NCI-H2107 (cell line): ENCODE measurements at regions not wholly inside any gene's neighbourhood (a gene's known extent, or its start where the extent isn't known, plus 50 kb on each side); places are given as distances from the start of the nearest gene placed in this dataset.
"Not testable (repeated sequence)": the region's sequence is repeated elsewhere in the genome, so short reads cannot be mapped to it uniquely, and the experiment has no call there.

Experiments used
- DNase-seq: peaks from one replicate; lab custom pipeline; 2025; lab: John Stamatoyannopoulos, UW

GRCh38 chr12:77218278-77218677 is 152.9 kb upstream of the E2F7 start:
- no peak for DNase-seq

GRCh38 chr12:77216136-77216535 is 150.8 kb upstream of the E2F7 start:
- DNase-seq, result not testable (repeated sequence)

- DNase-seq, result no peak
Measured at GRCh38 chr12:77214136-77214535, 148.8 kb upstream of the E2F7 start.

- no peak for DNase-seq
Measured at GRCh38 chr12:77213319-77213718, 147.9 kb upstream of the E2F7 start.

GRCh38 chr12:77210724-77211123 is 145.4 kb upstream of the E2F7 start:
- DNase-seq, result no peak

GRCh38 chr12:77204083-77204482 is 138.7 kb upstream of the E2F7 start:
- DNase-seq, result no peak

GRCh38 chr12:77202457-77203060 is 137.2 kb upstream of the E2F7 start:
- DNase-seq, result no peak

GRCh38 chr12:77189901-77190416 is 124.6 kb upstream of the E2F7 start:
- DNase-seq, result no peak

GRCh38 chr12:77189458-77189857 is 124.1 kb upstream of the E2F7 start:
- no peak for DNase-seq

GRCh38 chr12:77179515-77179914 is 114.1 kb upstream of the E2F7 start:
- DNase-seq, result no peak

GRCh38 chr12:77167801-77168200 is 102.4 kb upstream of the E2F7 start:
- DNase-seq, result no peak

GRCh38 chr12:77166696-77167095 is 101.3 kb upstream of the E2F7 start:
- DNase-seq, result no peak

GRCh38 chr12:77163074-77164038 is 98.0 kb upstream of the E2F7 start:
- no peak for DNase-seq

- DNase-seq, result no peak
Measured at GRCh38 chr12:77161944-77162343, 96.6 kb upstream of the E2F7 start.

GRCh38 chr12:77160931-77161330 is 95.6 kb upstream of the E2F7 start:
- no peak for DNase-seq

GRCh38 chr12:77153706-77154105 is 88.3 kb upstream of the E2F7 start:
- no peak for DNase-seq

GRCh38 chr12:77152623-77153193 is 87.3 kb upstream of the E2F7 start:
- no peak for DNase-seq

- no peak for DNase-seq
Measured at GRCh38 chr12:77151030-77151429, 85.7 kb upstream of the E2F7 start.

GRCh38 chr12:77133566-77133965 is 68.2 kb upstream of the E2F7 start:
- no peak for DNase-seq

GRCh38 chr12:77131977-77132490 is 66.7 kb upstream of the E2F7 start:
- DNase-seq, result no peak

GRCh38 chr12:77130193-77130592 is 64.8 kb upstream of the E2F7 start:
- no peak for DNase-seq

- no peak for DNase-seq
Measured at GRCh38 chr12:77124767-77125166, 59.4 kb upstream of the E2F7 start.

GRCh38 chr12:77122661-77123060 is 57.3 kb upstream of the E2F7 start:
- no peak for DNase-seq
